SK-N-SH (cell line): ENCODE measurements at regions not wholly inside any gene's neighbourhood (a gene's known extent, or its start where the extent isn't known, plus 50 kb on each side); places are given as distances from the start of the nearest gene placed in this dataset.

Source experiments
- CTCF ChIA-PET: fragments of 300-600, 350-600 bp; formaldehyde crosslinking; extraction: SDS; loops from one replicate; lab custom pipeline; 2021; lab: Yijun Ruan, JAX
- POLR2A ChIA-PET: fragments of 350-600 bp; sonication (Branson Sonifier 250); formaldehyde crosslinking; extraction: SDS; loops from one replicate; lab custom pipeline; 2020; ENCODE audit warnings: antibody characterized with exemption, inconsistent platforms; lab: Yijun Ruan, JAX
- DNase-seq: peaks from one replicate; pipeline ENCODE4 v3.0.0; 2012
- H2AFZ ChIP-seq: fragments of 200-600 bp; sonication (generic); 2 replicates; pipeline ENCODE4 v1.8.1; 2016; ENCODE audit warnings: antibody characterized with exemption, mild to moderate bottlenecking, low read depth
- H3F3A ChIP-seq: fragments of 200-600 bp; sonication (generic); replicated peaks from 2 replicates; pipeline ENCODE3; 2016; ENCODE audit warnings: antibody characterized with exemption, mild to moderate bottlenecking; ENCODE audit not compliant: insufficient read depth
- H3K27ac ChIP-seq, 2 experiments: fragments of 200-500 bp in 1 of 2; fragments of 200-600 bp in 1 of 2; sonication (Bioruptor generic) in 1 of 2; sonication (generic), shearing (Covaris generic) in 1 of 2; 2 replicates each; pipeline versions ENCODE4 v1.5.1 to v1.6.1; 2014 to 2016; ENCODE audit warnings: low read depth in 2 of 2, inconsistent platforms in 1 of 2, low read length in 1 of 2, mild to moderate bottlenecking in 1 of 2, mixed read lengths in 1 of 2
- H3K27me3 ChIP-seq: fragments of 200-600 bp; sonication (generic), shearing (Covaris generic); 2 replicates; pipeline ENCODE4 v1.6.1; 2016; ENCODE audit warnings: mixed run types; ENCODE audit not compliant: insufficient read depth
- H3K36me3 ChIP-seq, 2 experiments: fragments of 200-500 bp in 1 of 2; fragments of 200-600 bp in 1 of 2; sonication (Bioruptor generic) in 1 of 2; sonication (generic) in 1 of 2; replicated peaks in 1 of 2; 2 replicates each; pipeline versions ENCODE3 to v1.5.1; 2014 to 2016; ENCODE audit warnings: low read length in 1 of 2, mild to moderate bottlenecking in 1 of 2; ENCODE audit not compliant: insufficient read depth in 2 of 2, control insufficient read depth in 1 of 2
- H3K4me1 ChIP-seq, 2 experiments: fragments of 200-500 bp in 1 of 2; fragments of 200-600 bp in 1 of 2; sonication (Bioruptor generic) in 1 of 2; sonication (generic), shearing (Covaris generic) in 1 of 2; 2 replicates each; pipeline versions ENCODE4 v1.5.1 to v1.6.1; 2014 to 2016; ENCODE audit warnings: low read depth in 1 of 2, low read length in 1 of 2, mixed run types in 1 of 2; ENCODE audit not compliant: insufficient read depth in 2 of 2, control insufficient read depth in 1 of 2
- H3K4me2 ChIP-seq: fragments of 200-600 bp; sonication (generic), shearing (Covaris generic); 2 replicates; pipeline ENCODE4 v1.6.1; 2017; ENCODE audit warnings: mixed run types
- H3K4me3 ChIP-seq, 2 experiments: fragments of 200-500 bp in 1 of 2; fragments of 200-600 bp in 1 of 2; sonication (Bioruptor generic) in 1 of 2; sonication (generic), shearing (Covaris generic) in 1 of 2; 2 replicates each; pipeline versions ENCODE4 v1.5.1 to v1.8.1; 2014 to 2016; ENCODE audit warnings: low read depth in 2 of 2, inconsistent platforms in 1 of 2, low read length in 1 of 2, mild to moderate bottlenecking in 1 of 2, mixed read lengths in 1 of 2, moderate library complexity in 1 of 2
- H3K79me2 ChIP-seq: fragments of 200-600 bp; sonication (generic); 2 replicates; pipeline ENCODE4 v1.8.1; 2017; ENCODE audit warnings: mild to moderate bottlenecking; ENCODE audit not compliant: insufficient read depth
- H3K9ac ChIP-seq: fragments of 200-600 bp; sonication (generic); 2 replicates; pipeline ENCODE4 v1.6.1; 2017; ENCODE audit warnings: mixed run types
- H3K9me2 ChIP-seq: fragments of 200-600 bp; sonication (generic); 2 replicates; pipeline ENCODE4 v1.6.1; 2017; ENCODE audit warnings: mixed run types
- H3K9me3 ChIP-seq: fragments of 200-600 bp; sonication (generic); 2 replicates; pipeline ENCODE4 v1.6.1; 2017; ENCODE audit warnings: mixed run types, mild to moderate bottlenecking, moderate library complexity
- H4K20me1 ChIP-seq: fragments of 200-600 bp; sonication (generic); 2 replicates; pipeline ENCODE4 v1.6.1; 2017; ENCODE audit warnings: mild to moderate bottlenecking, mixed run types; ENCODE audit not compliant: insufficient read depth
- CTCF ChIP-seq: fragments of 200-600 bp; sonication (generic); IDR thresholded peaks from 2 replicates; pipeline ENCODE4 v1.6.1; 2017; ENCODE audit warnings: antibody characterized with exemption, mild to moderate bottlenecking, moderate library complexity
- EZH2phosphoT487 ChIP-seq: fragments of 200-600 bp; sonication (generic); IDR thresholded peaks from 2 replicates; pipeline ENCODE4 v1.6.1; 2017; ENCODE audit warnings: low read depth, mixed run types, mild to moderate bottlenecking, antibody characterized with exemption, moderate library complexity, borderline replicate concordance
- FOXM1 ChIP-seq: IDR thresholded peaks from 2 replicates; pipeline ENCODE4 v1.4.0; 2012; ENCODE audit warnings: low read depth, mild to moderate bottlenecking
- GATA2 ChIP-seq: sonication (generic); formaldehyde crosslinking; IDR thresholded peaks from 2 replicates; pipeline ENCODE4 v1.5.0; 2020; ENCODE audit warnings: mild to moderate bottlenecking, missing genetic modification reagents
- JUND ChIP-seq: IDR thresholded peaks from 2 replicates; pipeline ENCODE4 v1.4.0; 2012
- MEF2A ChIP-seq: IDR thresholded peaks from 2 replicates; pipeline ENCODE4 v1.4.0; 2012; ENCODE audit warnings: low read depth, borderline replicate concordance
- NRF1 ChIP-seq: IDR thresholded peaks from 2 replicates; pipeline ENCODE4 v1.6.1; 2012; ENCODE audit warnings: low read depth, mild to moderate bottlenecking, low read length
- POLR2AphosphoS5 ChIP-seq: IDR thresholded peaks from 2 replicates; pipeline ENCODE4 v1.6.1; 2012; ENCODE audit warnings: low read depth, low read length
- RAD21 ChIP-seq: IDR thresholded peaks from 2 replicates; pipeline ENCODE4 v1.6.1; 2012; ENCODE audit warnings: mild to moderate bottlenecking, low read length
- RCOR1 ChIP-seq: fragments of 150-350 bp; IDR thresholded peaks from 2 replicates; pipeline ENCODE4 v1.6.1; 2017; ENCODE audit warnings: antibody characterized with exemption, low read length
- TAF1 ChIP-seq: IDR thresholded peaks from 2 replicates; pipeline ENCODE4 v1.6.1; 2012; ENCODE audit warnings: low read depth, mild to moderate bottlenecking, low read length, moderate library complexity, borderline replicate concordance
- TEAD4 ChIP-seq: IDR thresholded peaks from 2 replicates; pipeline ENCODE4 v1.4.0; 2012; ENCODE audit warnings: mild to moderate bottlenecking, borderline replicate concordance; ENCODE audit not compliant: insufficient read depth
- ZBTB33 ChIP-seq: IDR thresholded peaks from 2 replicates; pipeline ENCODE4 v1.4.0; 2012; ENCODE audit warnings: low read depth, borderline replicate concordance
- WGBS: methylation state at CpG from one replicate; pipeline ENCODE4 v1.1.6; 2017; ENCODE audit warnings: low lambda C conversion rate; 5-methylcytosine and 5-hydroxymethylcytosine counted together
- TF ChIP-seq, protein P1 (sequence below): IDR thresholded peaks from 2 replicates; pipeline ENCODE4 v1.4.0; 2012; ENCODE audit warnings: low read depth

GRCh38 chr5:82560969-82561368, 282.8 kb upstream of the RPS23 start:
- Histone ChIP-seq H2AFZ (no peak overlapping the region), H3K4me3 (no peak overlapping the region), H3K27me3 (no peaks in the 10 kb centered on the region), H3K79me2 (no peaks in the 10 kb centered on the region), H3K9me3 (no peaks in the 10 kb centered on the region), H3K27ac (no peak overlapping the region)
- ChIA-PET CTCF (interaction anchor here (1.4 to 1.7 kb wide), 2 partner anchors 9 to 30 kb away, joined by 3 read pairs; no protein-coding TSS in a partner anchor), POLR2A (no interaction called here)
- 43% methylated on average over 1 of the region's 1 CpG for WGBS
- TF ChIP-seq RAD21 (no peak), JUND (no peak), EZH2phosphoT487 (no peak), CTCF (no peak), NRF1 (no peak), RCOR1 (no peak)
- TF ChIP-seq, all 33 proteins: peak for 0
- H3K4me1 ChIP-seq: no peaks in the 10 kb centered on the region
- H3K9me2 ChIP-seq: no peaks in the 10 kb centered on the region
- no peak overlapping the region for H3K4me2 ChIP-seq
- H3K36me3 ChIP-seq: no peaks in the 10 kb centered on the region
- H3K9ac ChIP-seq: no peak overlapping the region
- no peak for DNase-seq
- no peaks in the 10 kb centered on the region for H3F3A ChIP-seq
- no peaks in the 10 kb centered on the region for H4K20me1 ChIP-seq

GRCh38 chr5:82560561-82560960, 282.4 kb upstream of the RPS23 start:
- H3K9ac ChIP-seq: no peak overlapping the region
- H3K27me3 ChIP-seq: no peaks in the 10 kb centered on the region
- no peak overlapping the region for H3K27ac ChIP-seq
- no peaks in the 10 kb centered on the region for H3K36me3 ChIP-seq
- H3F3A ChIP-seq: no peaks in the 10 kb centered on the region
- ChIA-PET CTCF (interaction anchor here (0.9 to 1.4 kb wide), 2 partner anchors 8 to 30 kb away, joined by 3 read pairs; no protein-coding TSS in a partner anchor), POLR2A (no interaction called here)
- no peaks in the 10 kb centered on the region for H3K79me2 ChIP-seq
- no peak overlapping the region for H3K4me3 ChIP-seq
- H3K9me3 ChIP-seq: no peaks in the 10 kb centered on the region
- TF ChIP-seq TEAD4 (no peak), FOXM1 (no peak), MEF2A (no peak), POLR2AphosphoS5 (no peak), TAF1 (no peak), GATA2 (CRISPR knock-in tag) (no peak), CTCF (no peak), ZBTB33 (no peak)
- TF ChIP-seq, protein P1, sequence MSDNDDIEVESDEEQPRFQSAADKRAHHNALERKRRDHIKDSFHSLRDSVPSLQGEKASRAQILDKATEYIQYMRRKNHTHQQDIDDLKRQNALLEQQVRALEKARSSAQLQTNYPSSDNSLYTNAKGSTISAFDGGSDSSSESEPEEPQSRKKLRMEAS: no peak
- H4K20me1 ChIP-seq: no peaks in the 10 kb centered on the region
- no peak for DNase-seq
- WGBS: 63% methylated on average over 4 of the region's 4 CpGs
- no peak overlapping the region for H2AFZ ChIP-seq
- no peaks in the 10 kb centered on the region for H3K4me1 ChIP-seq
- H3K9me2 ChIP-seq: no peaks in the 10 kb centered on the region
- H3K4me2 ChIP-seq: no peak overlapping the region
